Kidney (tissue), 13 donors: ENCODE measurements at regions not wholly inside any gene's neighbourhood (a gene's known extent, or its start where the extent isn't known, plus 50 kb on each side); places are given as distances from the start of the nearest gene placed in this dataset.

Experiments used
- DNase-seq, 5 donors: peaks; one replicate each; pipeline ENCODE4 v3.0.0-alpha.2; 2013 to 2020
- FAIRE-seq: peaks from 2 replicates; lab custom pipeline; 2012; peaks lifted over from hg19 to GRCh38; lab: Jason Lieb, UNC
- H3K27ac ChIP-seq, 2 donors: one replicate each; pipeline ENCODE4 v1.7.0; 2013; ENCODE audit warnings: low read depth in 2 of 2, low read length in 2 of 2, inconsistent platforms in 1 of 2
- H3K27me3 ChIP-seq: one replicate; pipeline ENCODE4 v1.7.1; 2013; ENCODE audit warnings: low read length, inconsistent platforms; ENCODE audit not compliant: control insufficient read depth, insufficient read depth
- H3K36me3 ChIP-seq, 3 donors: one replicate each; pipeline versions ENCODE4 v1.7.0 to v1.7.1; 2013; ENCODE audit warnings: low read length in 3 of 3, control low read depth in 1 of 3, inconsistent platforms in 1 of 3; ENCODE audit not compliant: insufficient read depth in 3 of 3, control insufficient read depth in 2 of 3
- H3K4me1 ChIP-seq, 3 donors: one replicate each; pipeline versions ENCODE4 v1.7.0 to v1.7.1; 2013; ENCODE audit warnings: low read length in 3 of 3, inconsistent platforms in 1 of 3, low read depth in 1 of 3; ENCODE audit not compliant: control insufficient read depth in 2 of 3, insufficient read depth in 2 of 3
- H3K4me3 ChIP-seq, 3 donors: one replicate each; pipeline versions ENCODE4 v1.7.0 to v1.8.1; 2013; ENCODE audit warnings: low read length in 3 of 3, control low read depth in 1 of 3, inconsistent platforms in 1 of 3
- H3K9ac ChIP-seq, 3 donors: one replicate each; pipeline versions ENCODE4 v1.7.0 to v1.7.1; 2013; ENCODE audit warnings: low read length in 3 of 3, control low read depth in 1 of 3, inconsistent platforms in 1 of 3
- H3K9me3 ChIP-seq, 3 donors: one replicate each; pipeline versions ENCODE4 v1.7.0 to v1.7.1; 2013; ENCODE audit warnings: low read length in 3 of 3, control low read depth in 1 of 3, inconsistent platforms in 1 of 3; ENCODE audit not compliant: control insufficient read depth in 2 of 3, insufficient read depth in 1 of 3
- CTCF ChIP-seq: IDR thresholded peaks from 3 replicates; pipeline ENCODE4 v1.5.1; 2012; ENCODE audit warnings: mild to moderate bottlenecking, moderate library complexity, borderline replicate concordance; ENCODE audit not compliant: insufficient read depth; ENCODE audit errors: extremely low read depth
- intact Hi-C: fragments of 100-400 bp; cut with DNase I; formaldehyde crosslinking; loops from one replicate; pipeline ENCODE4 v1.11.1; 2022
- donor health status: control.
- donor health status: control.
- donor health status: control.
- donor health status: control.
- donor health status: control.
- donor health status: DM: yes; HTN: yes; CAD: no.
- donor health status: Normal renal cell carcinoma (clear cell type).

- DNase-seq (peak in 2 of 5 donors; percentile 18 to 24), FAIRE-seq (no peak)
- Histone ChIP-seq H3K27ac (no peak overlapping the region), H3K4me3 (no peak overlapping the region), H3K27me3 (no peaks in the 10 kb centered on the region), H3K36me3 (no peaks in the 10 kb centered on the region), H3K9me3 (peaks cover 0 to under 1% (median 0%) of the 10 kb centered on the region in 3 donors), H3K9ac (no peak overlapping the region), H3K4me1 (peaks cover 0 to 7% (median 5%) of the 10 kb centered on the region in 3 donors)
- intact Hi-C loops: no loop called here
- no peak for TF ChIP-seq CTCF
Observed at GRCh38 chr4:3677748-3678070, 88.5 kb upstream of the ADRA2C start.

- peak in 2 of 5 donors; percentile 36 to 59 for DNase-seq
- H3K27ac ChIP-seq: no peak overlapping the region
- no peak overlapping the region for H3K9ac ChIP-seq
- no peak for FAIRE-seq
- H3K4me3 ChIP-seq: no peak overlapping the region
- TF ChIP-seq CTCF: no peak
- intact Hi-C loops: no loop called here
- H3K9me3 ChIP-seq: peaks cover 0 to 4% (median 0%) of the 10 kb centered on the region in 3 donors
- peaks cover 0 to 7% (median 5%) of the 10 kb centered on the region in 3 donors for H3K4me1 ChIP-seq
- no peaks in the 10 kb centered on the region for H3K36me3 ChIP-seq
- H3K27me3 ChIP-seq: no peaks in the 10 kb centered on the region
Observed at GRCh38 chr4:3676907-3677747, 89.1 kb upstream of the ADRA2C start.

GRCh38 chr4:3676196-3676595 is 90.0 kb upstream of the ADRA2C start:
- DNase-seq: peak in 2 of 5 donors; percentile 33 to 34
- TF ChIP-seq CTCF: no peak
- intact Hi-C loops: no loop called here
- Histone ChIP-seq H3K27ac (no peak overlapping the region), H3K4me3 (no peak overlapping the region), H3K9ac (no peak overlapping the region), H3K9me3 (peaks cover 0 to 4% (median 0%) of the 10 kb centered on the region in 3 donors), H3K27me3 (no peaks in the 10 kb centered on the region), H3K4me1 (peaks cover 0 to 7% (median 5%) of the 10 kb centered on the region in 3 donors), H3K36me3 (no peaks in the 10 kb centered on the region)
- no peak for FAIRE-seq
